Endothelial cell of umbilical vein (primary cell): ENCODE measurements at regions not wholly inside any gene's neighbourhood (a gene's known extent, or its start where the extent isn't known, plus 50 kb on each side); places are given as distances from the start of the nearest gene placed in this dataset.

Source experiments
- BruUV-seq: library from RNA; stranded (reverse); fragments of 400-500 nt; replicated peaks from 2 replicates; lab custom pipeline; 2021; lab: Mats Ljungman, UMichigan
- CTCF ChIA-PET: fragments of 300-600, 350-600 bp; sonication (Branson Sonifier 250); formaldehyde crosslinking; loops from one replicate; lab custom pipeline; 2021; ENCODE audit warnings: antibody characterized with exemption, inconsistent platforms; lab: Charles Lee
- POLR2A ChIA-PET: fragments of 300-600, 350-600 bp; sonication (Branson Sonifier 250); formaldehyde crosslinking; loops from one replicate; lab custom pipeline; 2021; ENCODE audit warnings: antibody characterized with exemption, inconsistent platforms; lab: Charles Lee
- DNase-seq: peaks from one replicate; pipeline ENCODE4 v3.0.0-alpha.2; 2011; ENCODE audit warnings: low read depth, low spot score
- FAIRE-seq: peaks from 2 replicates; lab custom pipeline; 2011; peaks lifted over from hg19 to GRCh38; lab: Jason Lieb, UNC
- H2AFZ ChIP-seq: 2 replicates; pipeline ENCODE4 v1.6.0; 2012; ENCODE audit warnings: low read depth, low read length, control low read depth, inconsistent platforms
- H3K27ac ChIP-seq: 2 replicates; pipeline ENCODE4 v1.5.1; 2011; ENCODE audit warnings: low read depth, mild to moderate bottlenecking, control low read depth, low read length, moderate library complexity; ENCODE audit not compliant: insufficient read depth
- H3K27me3 ChIP-seq, 2 experiments: 2 replicates each; pipeline versions ENCODE4 v1.6.0 to v1.6.1; 2011; ENCODE audit warnings: low read length in 2 of 2, mixed read lengths in 1 of 2; ENCODE audit not compliant: control insufficient read depth in 2 of 2, insufficient read depth in 2 of 2
- H3K36me3 ChIP-seq, 2 experiments: 2 replicates in 1 of 2; 3 replicates in 1 of 2; pipeline ENCODE4 v1.5.1; 2011; ENCODE audit warnings: low read length in 2 of 2, mild to moderate bottlenecking in 1 of 2, moderate library complexity in 1 of 2; ENCODE audit not compliant: control insufficient read depth in 2 of 2, insufficient read depth in 2 of 2; ENCODE audit errors: extremely low read depth in 1 of 2
- H3K4me1 ChIP-seq: 3 replicates; pipeline ENCODE4 v1.5.1; 2011; ENCODE audit warnings: mild to moderate bottlenecking, low read length; ENCODE audit not compliant: control insufficient read depth, insufficient read depth; ENCODE audit errors: extremely low read depth
- H3K4me2 ChIP-seq: 2 replicates; pipeline ENCODE4 v1.6.1; 2011; ENCODE audit warnings: low read length, control low read depth, mixed read lengths; ENCODE audit not compliant: insufficient read depth
- H3K4me3 ChIP-seq, 3 experiments: fragments of 200-600 bp in 1 of 3; sonication (generic), shearing (Covaris generic) in 1 of 3; replicated peaks in 1 of 3; 2 replicates each; pipeline ENCODE4 v1.5.1; 2011 to 2016; ENCODE audit warnings: control low read depth in 3 of 3, low read length in 3 of 3, mild to moderate bottlenecking in 2 of 3, inconsistent platforms in 1 of 3, low read depth in 1 of 3, moderate library complexity in 1 of 3; ENCODE audit not compliant: insufficient read depth in 1 of 3
- H3K79me2 ChIP-seq: 2 replicates; pipeline ENCODE4 v1.6.0; 2012; ENCODE audit warnings: low read length, inconsistent platforms; ENCODE audit not compliant: control insufficient read depth, insufficient read depth
- H3K9ac ChIP-seq: replicated peaks from 2 replicates; pipeline ENCODE3; 2011; ENCODE audit warnings: low read length, control low read depth; ENCODE audit not compliant: insufficient read depth; ENCODE audit errors: extremely low read depth
- H3K9me1 ChIP-seq: replicated peaks from 3 replicates; pipeline ENCODE4 v1.6.0; 2011; ENCODE audit warnings: mild to moderate bottlenecking, low read length; ENCODE audit not compliant: control insufficient read depth, insufficient read depth; ENCODE audit errors: extremely low read depth
- H3K9me3 ChIP-seq: replicated peaks from 2 replicates; pipeline ENCODE4 v1.5.1; 2012; ENCODE audit warnings: low read length, inconsistent platforms; ENCODE audit not compliant: control insufficient read depth, insufficient read depth
- H4K20me1 ChIP-seq: replicated peaks from 2 replicates; pipeline ENCODE3; 2011; ENCODE audit warnings: mild to moderate bottlenecking, low read length; ENCODE audit not compliant: control insufficient read depth, insufficient read depth; ENCODE audit errors: extremely low read depth
- CTCF ChIP-seq, 2 donors: IDR thresholded peaks; 1 replicate in 1 of 2; 2 replicates in 1 of 2; pipeline ENCODE4 v1.5.1; 2011; ENCODE audit warnings: low read length in 2 of 2, mild to moderate bottlenecking in 2 of 2, moderate library complexity in 2 of 2, control low read depth in 1 of 2, inconsistent platforms in 1 of 2, low read depth in 1 of 2; ENCODE audit not compliant: insufficient read depth in 1 of 2; ENCODE audit errors: extremely low read depth in 1 of 2
- EZH2 ChIP-seq: IDR thresholded peaks from 2 replicates; pipeline ENCODE4 v1.6.1; 2012; ENCODE audit warnings: borderline replicate concordance, low read depth, mild to moderate bottlenecking, moderate library complexity, low read length, inconsistent platforms; ENCODE audit not compliant: severe bottlenecking
- FOS ChIP-seq: IDR thresholded peaks from 2 replicates; pipeline ENCODE4 v1.6.1; 2011; ENCODE audit warnings: mild to moderate bottlenecking, low read length, moderate library complexity, borderline replicate concordance; ENCODE audit not compliant: insufficient read depth
- GATA2 ChIP-seq: IDR thresholded peaks from 2 replicates; pipeline ENCODE4 v1.7.0; 2011; ENCODE audit warnings: low read depth, mild to moderate bottlenecking, moderate library complexity, mixed read lengths, low read length; ENCODE audit not compliant: insufficient read length, insufficient read depth
- JUN ChIP-seq: IDR thresholded peaks from 2 replicates; pipeline ENCODE4 v1.6.1; 2011; ENCODE audit warnings: borderline replicate concordance, low read depth; ENCODE audit not compliant: insufficient read length, insufficient read depth
- MAX ChIP-seq: IDR thresholded peaks from 2 replicates; pipeline ENCODE4 v1.6.1; 2011; ENCODE audit not compliant: insufficient read depth, insufficient read length
- MYC ChIP-seq: IDR thresholded peaks from one replicate; pipeline ENCODE4 v1.6.1; 2011; ENCODE audit warnings: mild to moderate bottlenecking, low read depth, low read length
- POLR2A ChIP-seq: IDR thresholded peaks from 2 replicates; pipeline ENCODE4 v1.6.1; 2012; ENCODE audit warnings: low read depth, mild to moderate bottlenecking, control low read depth, low read length
- POLR2AphosphoS5 ChIP-seq: IDR thresholded peaks from 2 replicates; pipeline ENCODE4 v1.6.1; 2012; ENCODE audit warnings: low read depth, mild to moderate bottlenecking, control low read depth, low read length, moderate library complexity; ENCODE audit not compliant: insufficient read depth
- dilution Hi-C: fragments of 300-500 bp; cut with MboI; formaldehyde crosslinking; loops from one replicate; pipeline ENCODE4 v1.15.0; 2019; ENCODE audit warnings: low sequenced_read_pairs; ENCODE audit not compliant: extremely low pct_ligation_motif_present
- intact Hi-C: fragments of 100-400 bp; cut with micrococcal nuclease; formaldehyde crosslinking; loops from one replicate; pipeline ENCODE4 v1.10.0; 2022

DNA sequence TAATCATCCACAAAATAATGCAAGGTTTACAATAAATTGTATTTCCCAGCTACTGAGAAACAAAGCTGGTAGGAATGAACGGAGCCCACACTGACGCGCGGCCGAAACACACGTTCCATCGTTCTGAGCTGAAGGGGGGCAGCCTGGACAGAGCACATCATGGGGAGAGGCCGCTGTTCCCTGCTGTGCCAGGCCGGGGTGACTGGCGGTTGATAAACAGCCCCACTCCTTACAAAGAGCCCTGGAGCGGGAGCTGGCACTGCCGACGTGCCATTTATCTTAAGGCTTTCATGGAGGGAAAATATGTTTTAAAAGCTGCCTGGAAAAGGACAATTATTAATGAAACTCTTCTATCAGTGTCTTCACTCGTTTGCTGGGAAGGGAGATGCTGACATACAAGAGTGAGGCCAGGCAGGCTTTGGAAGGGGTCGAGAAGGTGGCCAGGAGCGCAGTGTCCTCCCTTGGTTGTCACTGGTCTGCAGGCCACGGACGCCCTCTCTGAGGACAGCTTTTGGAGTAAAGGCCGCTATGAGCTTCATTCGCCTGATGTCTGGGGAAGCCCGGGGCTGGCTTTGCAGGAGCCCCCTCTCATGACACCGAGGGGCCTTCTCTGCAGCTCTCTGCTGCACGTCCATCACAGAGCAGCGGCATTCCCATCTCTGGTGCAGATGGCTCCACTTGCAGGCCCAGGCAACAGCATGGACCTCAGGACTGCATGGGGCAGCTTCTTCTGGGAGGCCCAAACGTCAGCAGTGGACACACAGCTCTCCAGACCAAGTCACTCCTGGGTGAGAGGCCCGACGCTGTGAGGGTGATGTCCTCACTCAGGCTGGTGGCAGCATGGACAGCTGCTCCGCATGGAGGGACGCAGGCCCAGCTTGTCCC, 355.3 kb upstream of the SFSWAP start:
- ChIA-PET CTCF (no interaction called here), POLR2A (no interaction called here)
- Histone ChIP-seq H3K36me3 (no peaks in the 10 kb centered on the region), H3K9me3 (no peaks in the 10 kb centered on the region), H3K4me3 (no peak overlapping the region), H2AFZ (no peak overlapping the region), H3K27me3 (no peaks in the 10 kb centered on the region), H3K27ac (no peak overlapping the region), H3K9ac (no peak overlapping the region), H3K4me2 (no peak overlapping the region), H3K79me2 (no peaks in the 10 kb centered on the region), H3K4me1 (no peaks in the 10 kb centered on the region), H4K20me1 (no peaks in the 10 kb centered on the region), H3K9me1 (no peaks in the 10 kb centered on the region)
- DNase-seq (no peak), FAIRE-seq (no peak)
- no TSS peak for BruUV-seq
- no peak for TF ChIP-seq CTCF (IDR thresholded peaks at IDR 0.05; ENCODE audit: extremely low read depth in 1 of 2, insufficient read depth in 1 of 2, low read depth in 1 of 2, low read length in 2 of 2)
- no peak for TF ChIP-seq MAX
- no peak for TF ChIP-seq JUN
- TF ChIP-seq POLR2AphosphoS5, result no peak
- no peak for TF ChIP-seq EZH2
- TF ChIP-seq GATA2, result no peak
- no peak for TF ChIP-seq POLR2A
- no peak for TF ChIP-seq MYC
- no peak for TF ChIP-seq FOS
- intact Hi-C loops (no loop called here), dilution Hi-C loops (no loop called here)
